ENCODE measurements at regions not wholly inside any gene's neighbourhood (a gene's known extent, or its start where the extent isn't known, plus 50 kb on each side); places are given as distances from the start of the nearest gene placed in this dataset.

GRCh38 chr2:240280621-240281020 is 140.2 kb upstream of the OTOS start:
- no peaks in the 10 kb centered on the region for H3K9me3 ChIP-seq (ENCODE audit: low read length)
- no peaks in the 10 kb centered on the region for H3K79me2 ChIP-seq (ENCODE audit: low read length)
- H3K9ac ChIP-seq (ENCODE audit: low read length): no peak overlapping the region
- no peak overlapping the region for H3K27ac ChIP-seq (ENCODE audit: low read length)
- H3K4me2 ChIP-seq (ENCODE audit: low read depth, low read length, poor library complexity, severe bottlenecking): no peak overlapping the region
- no peak for DNase-seq
- no peaks in the 10 kb centered on the region for H4K20me1 ChIP-seq (ENCODE audit: insufficient read depth, low read depth, low read length)
- H3K4me1 ChIP-seq (ENCODE audit: low read length): no peaks in the 10 kb centered on the region
- H3K36me3 ChIP-seq (ENCODE audit: insufficient read depth, low read length): no peaks in the 10 kb centered on the region
- H2AFZ ChIP-seq (ENCODE audit: low read length): no peak overlapping the region
- H3K27me3 ChIP-seq (ENCODE audit: low read length): no peaks in the 10 kb centered on the region
- no peak overlapping the region for H3K4me3 ChIP-seq (ENCODE audit: low read length)
- H3K9me2 ChIP-seq (replicated peaks; ENCODE audit: insufficient read depth, low read length): no peaks in the 10 kb centered on the region

GRCh38 chr2:240284503-240285259 is 144.2 kb upstream of the OTOS start:
- no peaks in the 10 kb centered on the region for H3K79me2 ChIP-seq (ENCODE audit: low read length)
- no peaks in the 10 kb centered on the region for H3K9me3 ChIP-seq (ENCODE audit: low read length)
- H3K4me1 ChIP-seq (ENCODE audit: low read length): no peaks in the 10 kb centered on the region
- H4K20me1 ChIP-seq (ENCODE audit: insufficient read depth, low read depth, low read length): no peaks in the 10 kb centered on the region
- H3K4me2 ChIP-seq (ENCODE audit: low read depth, low read length, poor library complexity, severe bottlenecking): no peak overlapping the region
- no peak overlapping the region for H3K9ac ChIP-seq (ENCODE audit: low read length)
- H3K9me2 ChIP-seq (replicated peaks; ENCODE audit: insufficient read depth, low read length): no peaks in the 10 kb centered on the region
- H3K27me3 ChIP-seq (ENCODE audit: low read length): no peaks in the 10 kb centered on the region
- H3K4me3 ChIP-seq (ENCODE audit: low read length): no peak overlapping the region
- no peaks in the 10 kb centered on the region for H3K36me3 ChIP-seq (ENCODE audit: insufficient read depth, low read length)
- H2AFZ ChIP-seq (ENCODE audit: low read length): no peak overlapping the region
- DNase-seq: no peak
- H3K27ac ChIP-seq (ENCODE audit: low read length): no peak overlapping the region

GRCh38 chr2:240285725-240286124 is 145.3 kb upstream of the OTOS start:
- H4K20me1 ChIP-seq (ENCODE audit: insufficient read depth, low read depth, low read length): no peaks in the 10 kb centered on the region
- no peaks in the 10 kb centered on the region for H3K9me3 ChIP-seq (ENCODE audit: low read length)
- no peaks in the 10 kb centered on the region for H3K9me2 ChIP-seq (replicated peaks; ENCODE audit: insufficient read depth, low read length)
- H3K27ac ChIP-seq (ENCODE audit: low read length): no peak overlapping the region
- H3K79me2 ChIP-seq (ENCODE audit: low read length): no peaks in the 10 kb centered on the region
- no peak overlapping the region for H3K4me3 ChIP-seq (ENCODE audit: low read length)
- H3K4me1 ChIP-seq (ENCODE audit: low read length): no peaks in the 10 kb centered on the region
- no peak for DNase-seq
- H3K36me3 ChIP-seq (ENCODE audit: insufficient read depth, low read length): no peaks in the 10 kb centered on the region
- H3K9ac ChIP-seq (ENCODE audit: low read length): no peak overlapping the region
- H2AFZ ChIP-seq (ENCODE audit: low read length): no peak overlapping the region
- no peaks in the 10 kb centered on the region for H3K27me3 ChIP-seq (ENCODE audit: low read length)
- H3K4me2 ChIP-seq (ENCODE audit: low read depth, low read length, poor library complexity, severe bottlenecking): no peak overlapping the region

GRCh38 chr2:240286596-240286995 is 146.1 kb upstream of the OTOS start:
- Histone ChIP-seq H3K36me3 (ENCODE audit: insufficient read depth, low read length) (no peaks in the 10 kb centered on the region), H3K27ac (ENCODE audit: low read length) (no peak overlapping the region), H3K4me2 (ENCODE audit: low read depth, low read length, poor library complexity, severe bottlenecking) (no peak overlapping the region), H4K20me1 (ENCODE audit: insufficient read depth, low read depth, low read length) (no peaks in the 10 kb centered on the region), H3K9me2 (replicated peaks; ENCODE audit: insufficient read depth, low read length) (no peaks in the 10 kb centered on the region), H3K27me3 (ENCODE audit: low read length) (no peaks in the 10 kb centered on the region), H2AFZ (ENCODE audit: low read length) (no peak overlapping the region), H3K9me3 (ENCODE audit: low read length) (no peaks in the 10 kb centered on the region), H3K79me2 (ENCODE audit: low read length) (no peaks in the 10 kb centered on the region), H3K9ac (ENCODE audit: low read length) (no peak overlapping the region), H3K4me1 (ENCODE audit: low read length) (no peaks in the 10 kb centered on the region), H3K4me3 (ENCODE audit: low read length) (no peak overlapping the region)
- no peak for DNase-seq

- Histone ChIP-seq H2AFZ (ENCODE audit: low read length) (no peak overlapping the region), H3K4me2 (ENCODE audit: low read depth, low read length, poor library complexity, severe bottlenecking) (no peak overlapping the region), H3K9me2 (replicated peaks; ENCODE audit: insufficient read depth, low read length) (no peaks in the 10 kb centered on the region), H3K9me3 (ENCODE audit: low read length) (no peaks in the 10 kb centered on the region), H3K4me3 (ENCODE audit: low read length) (no peak overlapping the region), H3K4me1 (ENCODE audit: low read length) (no peaks in the 10 kb centered on the region), H4K20me1 (ENCODE audit: insufficient read depth, low read depth, low read length) (no peaks in the 10 kb centered on the region), H3K36me3 (ENCODE audit: insufficient read depth, low read length) (no peaks in the 10 kb centered on the region), H3K27me3 (ENCODE audit: low read length) (no peaks in the 10 kb centered on the region), H3K79me2 (ENCODE audit: low read length) (no peaks in the 10 kb centered on the region), H3K9ac (ENCODE audit: low read length) (no peak overlapping the region), H3K27ac (ENCODE audit: low read length) (no peak overlapping the region)
- DNase-seq: no peak
Measured at GRCh38 chr2:240287011-240287410, 146.6 kb upstream of the OTOS start.

GRCh38 chr2:240287496-240288086 is 147.1 kb upstream of the OTOS start:
- no peaks in the 10 kb centered on the region for H3K36me3 ChIP-seq (ENCODE audit: insufficient read depth, low read length)
- DNase-seq: no peak
- no peak overlapping the region for H2AFZ ChIP-seq (ENCODE audit: low read length)
- no peak overlapping the region for H3K9ac ChIP-seq (ENCODE audit: low read length)
- no peaks in the 10 kb centered on the region for H4K20me1 ChIP-seq (ENCODE audit: insufficient read depth, low read depth, low read length)
- H3K9me2 ChIP-seq (replicated peaks; ENCODE audit: insufficient read depth, low read length): no peaks in the 10 kb centered on the region
- H3K27me3 ChIP-seq (ENCODE audit: low read length): no peaks in the 10 kb centered on the region
- no peak overlapping the region for H3K27ac ChIP-seq (ENCODE audit: low read length)
- no peak overlapping the region for H3K4me2 ChIP-seq (ENCODE audit: low read depth, low read length, poor library complexity, severe bottlenecking)
- H3K79me2 ChIP-seq (ENCODE audit: low read length): no peaks in the 10 kb centered on the region
- H3K4me3 ChIP-seq (ENCODE audit: low read length): no peak overlapping the region
- H3K4me1 ChIP-seq (ENCODE audit: low read length): no peaks in the 10 kb centered on the region
- H3K9me3 ChIP-seq (ENCODE audit: low read length): no peaks in the 10 kb centered on the region

- Histone ChIP-seq H3K36me3 (ENCODE audit: insufficient read depth, low read length) (no peaks in the 10 kb centered on the region), H3K4me3 (ENCODE audit: low read length) (no peak overlapping the region), H3K4me1 (ENCODE audit: low read length) (no peaks in the 10 kb centered on the region), H3K4me2 (ENCODE audit: low read depth, low read length, poor library complexity, severe bottlenecking) (no peak overlapping the region), H3K27me3 (ENCODE audit: low read length) (no peaks in the 10 kb centered on the region), H3K27ac (ENCODE audit: low read length) (no peak overlapping the region), H3K9me2 (replicated peaks; ENCODE audit: insufficient read depth, low read length) (no peaks in the 10 kb centered on the region), H3K9ac (ENCODE audit: low read length) (no peak overlapping the region), H3K9me3 (ENCODE audit: low read length) (no peaks in the 10 kb centered on the region), H4K20me1 (ENCODE audit: insufficient read depth, low read depth, low read length) (no peaks in the 10 kb centered on the region), H3K79me2 (ENCODE audit: low read length) (no peaks in the 10 kb centered on the region), H2AFZ (ENCODE audit: low read length) (no peak overlapping the region)
- DNase-seq: no peak
Measured at GRCh38 chr2:240288087-240288521, 147.4 kb upstream of the GPC1 start.

GRCh38 chr2:240289701-240290431 is 145.6 kb upstream of the GPC1 start:
- Histone ChIP-seq H2AFZ (ENCODE audit: low read length) (no peak overlapping the region), H3K27ac (ENCODE audit: low read length) (no peak overlapping the region), H4K20me1 (ENCODE audit: insufficient read depth, low read depth, low read length) (no peaks in the 10 kb centered on the region), H3K36me3 (ENCODE audit: insufficient read depth, low read length) (no peaks in the 10 kb centered on the region), H3K9me2 (replicated peaks; ENCODE audit: insufficient read depth, low read length) (no peaks in the 10 kb centered on the region), H3K4me2 (ENCODE audit: low read depth, low read length, poor library complexity, severe bottlenecking) (no peak overlapping the region), H3K27me3 (ENCODE audit: low read length) (no peaks in the 10 kb centered on the region), H3K4me3 (ENCODE audit: low read length) (no peak overlapping the region), H3K9me3 (ENCODE audit: low read length) (no peaks in the 10 kb centered on the region), H3K9ac (ENCODE audit: low read length) (no peak overlapping the region), H3K4me1 (ENCODE audit: low read length) (no peaks in the 10 kb centered on the region), H3K79me2 (ENCODE audit: low read length) (no peaks in the 10 kb centered on the region)
- DNase-seq: no peak
